ENCODE measurements at regions not wholly inside any gene's neighbourhood (a gene's known extent, or its start where the extent isn't known, plus 50 kb on each side); places are given as distances from the start of the nearest gene placed in this dataset.
"Not testable (repeated sequence)": the region's sequence is repeated elsewhere in the genome, so short reads cannot be mapped to it uniquely, and the experiment has no call there.

- DNase-seq (ENCODE audit: low read depth in 2 of 3, low spot score in 2 of 3), result no peak
Measured at GRCh38 chr9:89926691-89927220, 321.9 kb downstream of the GADD45G start.

GRCh38 chr9:89928106-89928505 is 323.3 kb downstream of the GADD45G start:
- no peak for DNase-seq (ENCODE audit: low read depth in 2 of 3, low spot score in 2 of 3)

GRCh38 chr9:89928521-89929275 is 323.9 kb downstream of the GADD45G start:
- no peak for DNase-seq (ENCODE audit: low read depth in 2 of 3, low spot score in 2 of 3)

GRCh38 chr9:89929315-89929672 is 324.5 kb downstream of the GADD45G start:
- no peak for DNase-seq (ENCODE audit: low read depth in 2 of 3, low spot score in 2 of 3)

GRCh38 chr9:89929673-89930480 is 325.1 kb downstream of the GADD45G start:
- DNase-seq (ENCODE audit: low read depth in 2 of 3, low spot score in 2 of 3), result no peak

GRCh38 chr9:89933578-89933977 is 328.8 kb downstream of the GADD45G start:
- no peak for DNase-seq (ENCODE audit: low read depth in 2 of 3, low spot score in 2 of 3)

GRCh38 chr9:89935115-89935514 is 330.3 kb downstream of the GADD45G start:
- no peak for DNase-seq (ENCODE audit: low read depth in 2 of 3, low spot score in 2 of 3)

GRCh38 chr9:89935801-89936200 is 331.0 kb downstream of the GADD45G start:
- no peak for DNase-seq (ENCODE audit: low read depth in 2 of 3, low spot score in 2 of 3)

GRCh38 chr9:89937051-89937450 is 332.2 kb downstream of the GADD45G start:
- no peak for DNase-seq (ENCODE audit: low read depth in 2 of 3, low spot score in 2 of 3)

- DNase-seq (ENCODE audit: low read depth in 2 of 3, low spot score in 2 of 3), result no peak
Measured at GRCh38 chr9:89939181-89939580, 334.4 kb downstream of the GADD45G start.

- DNase-seq (ENCODE audit: low read depth in 2 of 3, low spot score in 2 of 3), result no peak
Measured at GRCh38 chr9:89939626-89940292, 334.9 kb downstream of the GADD45G start.

GRCh38 chr9:89940625-89941024 is 335.8 kb downstream of the GADD45G start:
- no peak for DNase-seq (ENCODE audit: low read depth in 2 of 3, low spot score in 2 of 3)

GRCh38 chr9:89941875-89942274 is 337.1 kb downstream of the GADD45G start:
- DNase-seq (ENCODE audit: low read depth in 2 of 3, low spot score in 2 of 3), result no peak

GRCh38 chr9:89942643-89943042 is 337.8 kb downstream of the GADD45G start:
- no peak for DNase-seq (ENCODE audit: low read depth in 2 of 3, low spot score in 2 of 3)

GRCh38 chr9:89943309-89943708 is 338.5 kb downstream of the GADD45G start:
- no peak for DNase-seq (ENCODE audit: low read depth in 2 of 3, low spot score in 2 of 3)

- no peak for DNase-seq (ENCODE audit: low read depth in 2 of 3, low spot score in 2 of 3)
Measured at GRCh38 chr9:89943728-89944127, 338.9 kb downstream of the GADD45G start.

GRCh38 chr9:89945133-89945532 is 340.3 kb downstream of the GADD45G start:
- DNase-seq (ENCODE audit: low read depth in 2 of 3, low spot score in 2 of 3), result no peak

- DNase-seq (ENCODE audit: low read depth in 2 of 3, low spot score in 2 of 3), result no peak
Measured at GRCh38 chr9:89946741-89947140, 341.9 kb downstream of the GADD45G start.

- DNase-seq (ENCODE audit: low read depth in 2 of 3, low spot score in 2 of 3), result no peak
Measured at GRCh38 chr9:89949111-89949510, 344.3 kb downstream of the GADD45G start.

- DNase-seq (ENCODE audit: low read depth in 2 of 3, low spot score in 2 of 3), result no peak
Measured at GRCh38 chr9:89951675-89952074, 346.9 kb downstream of the GADD45G start.

GRCh38 chr9:89952401-89952800 is 347.6 kb downstream of the GADD45G start:
- DNase-seq (ENCODE audit: low read depth in 2 of 3, low spot score in 2 of 3), result no peak

GRCh38 chr9:89953263-89953662 is 348.5 kb downstream of the GADD45G start:
- not testable (repeated sequence) for DNase-seq (ENCODE audit: low read depth in 2 of 3, low spot score in 2 of 3)

Measured in activated CD8-positive, alpha-beta memory T cell treated with anti-CD3 and anti-CD28 coated beads for 48 hours (primary cell).